ENCODE measurements at regions not wholly inside any gene's neighbourhood (a gene's known extent, or its start where the extent isn't known, plus 50 kb on each side); places are given as distances from the start of the nearest gene placed in this dataset.
"Not testable (repeated sequence)": the region's sequence is repeated elsewhere in the genome, so short reads cannot be mapped to it uniquely, and the experiment has no call there.

GRCh38 chr7:68235937-68236336 lies 1239.3 kb downstream of the TYW1 start:
- no peak for DNase-seq (ENCODE audit: low read depth in 2 of 2)

- no peak for DNase-seq (ENCODE audit: low read depth in 2 of 2)
Measured at GRCh38 chr7:68238204-68238805, 1241.7 kb downstream of the TYW1 start.

GRCh38 chr7:68243128-68243527 lies 1246.5 kb downstream of the TYW1 start:
- DNase-seq (ENCODE audit: low read depth in 2 of 2): no peak

GRCh38 chr7:68244389-68244788 lies 1247.8 kb downstream of the TYW1 start:
- no peak for DNase-seq (ENCODE audit: low read depth in 2 of 2)

GRCh38 chr7:68245688-68246087 lies 1249.1 kb downstream of the TYW1 start:
- no peak for DNase-seq (ENCODE audit: low read depth in 2 of 2)

GRCh38 chr7:68246189-68246633 lies 1249.6 kb downstream of the TYW1 start:
- no peak for DNase-seq (ENCODE audit: low read depth in 2 of 2)

- DNase-seq (ENCODE audit: low read depth in 2 of 2): no peak
Measured at GRCh38 chr7:68247126-68247525, 1250.5 kb downstream of the TYW1 start.

GRCh38 chr7:68247571-68247970 lies 1250.9 kb downstream of the TYW1 start:
- no peak for DNase-seq (ENCODE audit: low read depth in 2 of 2)

- DNase-seq (ENCODE audit: low read depth in 2 of 2): no peak
Measured at GRCh38 chr7:68248973-68249372, 1252.3 kb downstream of the TYW1 start.

- no peak for DNase-seq (ENCODE audit: low read depth in 2 of 2)
Measured at GRCh38 chr7:68249611-68250010, 1253.0 kb downstream of the TYW1 start.

- DNase-seq (ENCODE audit: low read depth in 2 of 2): no peak
Measured at GRCh38 chr7:68250143-68250542, 1253.5 kb downstream of the TYW1 start.

GRCh38 chr7:68254815-68255214 lies 1258.2 kb downstream of the TYW1 start:
- not testable (repeated sequence) for DNase-seq (ENCODE audit: low read depth in 2 of 2)

GRCh38 chr7:68256295-68256694 lies 1259.7 kb downstream of the TYW1 start:
- DNase-seq (ENCODE audit: low read depth in 2 of 2): no peak

- no peak for DNase-seq (ENCODE audit: low read depth in 2 of 2)
Measured at GRCh38 chr7:68258609-68259008, 1262.0 kb downstream of the TYW1 start.

- DNase-seq (ENCODE audit: low read depth in 2 of 2): no peak
Measured at GRCh38 chr7:68265258-68265657, 1268.6 kb downstream of the TYW1 start.

GRCh38 chr7:68266004-68266579 lies 1269.5 kb downstream of the TYW1 start:
- DNase-seq (ENCODE audit: low read depth in 2 of 2): no peak

GRCh38 chr7:68267486-68267885 lies 1270.9 kb downstream of the TYW1 start:
- no peak for DNase-seq (ENCODE audit: low read depth in 2 of 2)

- no peak for DNase-seq (ENCODE audit: low read depth in 2 of 2)
Measured at GRCh38 chr7:68269405-68269804, 1272.8 kb downstream of the TYW1 start.

GRCh38 chr7:68272507-68272906 lies 1275.9 kb downstream of the TYW1 start:
- no peak for DNase-seq (ENCODE audit: low read depth in 2 of 2)

- no peak for DNase-seq (ENCODE audit: low read depth in 2 of 2)
Measured at GRCh38 chr7:68276725-68277124, 1280.1 kb downstream of the TYW1 start.

GRCh38 chr7:68279827-68280400 lies 1283.3 kb downstream of the TYW1 start:
- DNase-seq (ENCODE audit: low read depth in 2 of 2): no peak

GRCh38 chr7:68280931-68281330 lies 1284.3 kb downstream of the TYW1 start:
- no peak for DNase-seq (ENCODE audit: low read depth in 2 of 2)

GRCh38 chr7:68288144-68288593 lies 1291.5 kb downstream of the TYW1 start:
- no peak for DNase-seq (ENCODE audit: low read depth in 2 of 2)
